BE2C (cell line): ENCODE measurements at regions not wholly inside any gene's neighbourhood (a gene's known extent, or its start where the extent isn't known, plus 50 kb on each side); places are given as distances from the start of the nearest gene placed in this dataset.

ENCODE experiments used
- DNase-seq: peaks from one replicate; pipeline ENCODE4 v3.0.0-alpha.2; 2020
- H3K27me3 ChIP-seq: fragments of 250-450 bp; sonication (Bioruptor Pico); 2 replicates; pipeline ENCODE4 v1.5.1; 2020; ENCODE audit warnings: mild to moderate bottlenecking
- H3K36me3 ChIP-seq: fragments of 250-450 bp; sonication (Bioruptor Pico); 2 replicates; pipeline ENCODE4 v1.5.1; 2020; ENCODE audit warnings: mild to moderate bottlenecking
- H3K4me1 ChIP-seq: fragments of 250-450 bp; sonication (Bioruptor Pico); 2 replicates; pipeline ENCODE4 v1.5.1; 2020
- H3K4me3 ChIP-seq: 2 replicates; pipeline ENCODE4 v1.5.1; 2011; ENCODE audit warnings: low read depth, low read length
- H3K9me3 ChIP-seq: fragments of 250-450 bp; sonication (Bioruptor Pico); 2 replicates; pipeline ENCODE4 v1.5.1; 2020
- CTCF ChIP-seq: IDR thresholded peaks from 2 replicates; pipeline ENCODE4 v1.5.1; 2012; ENCODE audit warnings: mild to moderate bottlenecking, low read depth, low read length

GRCh38 chr4:26044983-26045382, 131.0 kb downstream of the SMIM20 start:
- no peaks in the 10 kb centered on the region for H3K27me3 ChIP-seq
- no peak for DNase-seq
- H3K4me1 ChIP-seq: no peaks in the 10 kb centered on the region
- no peaks in the 10 kb centered on the region for H3K36me3 ChIP-seq
- no peak overlapping the region for H3K4me3 ChIP-seq
- no peak for TF ChIP-seq CTCF
- no peaks in the 10 kb centered on the region for H3K9me3 ChIP-seq

- Histone ChIP-seq H3K9me3 (no peaks in the 10 kb centered on the region), H3K36me3 (no peaks in the 10 kb centered on the region), H3K27me3 (no peaks in the 10 kb centered on the region), H3K4me3 (no peak overlapping the region), H3K4me1 (no peaks in the 10 kb centered on the region)
- no peak for DNase-seq
- TF ChIP-seq CTCF: no peak
Measured at GRCh38 chr4:26047795-26048194, 133.8 kb downstream of the SMIM20 start.

GRCh38 chr4:26048378-26048882, 134.4 kb downstream of the SMIM20 start:
- TF ChIP-seq CTCF: no peak
- no peak for DNase-seq
- H3K27me3 ChIP-seq: no peaks in the 10 kb centered on the region
- H3K4me1 ChIP-seq: no peaks in the 10 kb centered on the region
- H3K4me3 ChIP-seq: no peak overlapping the region
- no peaks in the 10 kb centered on the region for H3K9me3 ChIP-seq
- H3K36me3 ChIP-seq: no peaks in the 10 kb centered on the region

GRCh38 chr4:26048950-26049349, 134.9 kb downstream of the SMIM20 start:
- no peak for DNase-seq
- Histone ChIP-seq H3K4me1 (no peaks in the 10 kb centered on the region), H3K9me3 (no peaks in the 10 kb centered on the region), H3K27me3 (no peaks in the 10 kb centered on the region), H3K36me3 (no peaks in the 10 kb centered on the region), H3K4me3 (no peak overlapping the region)
- TF ChIP-seq CTCF: no peak

GRCh38 chr4:26049447-26049846, 135.4 kb downstream of the SMIM20 start:
- Histone ChIP-seq H3K27me3 (no peaks in the 10 kb centered on the region), H3K9me3 (no peaks in the 10 kb centered on the region), H3K4me1 (no peaks in the 10 kb centered on the region), H3K4me3 (no peak overlapping the region), H3K36me3 (no peaks in the 10 kb centered on the region)
- TF ChIP-seq CTCF: no peak
- no peak for DNase-seq

GRCh38 chr4:26050212-26050643, 136.2 kb downstream of the SMIM20 start:
- no peak overlapping the region for H3K4me3 ChIP-seq
- no peaks in the 10 kb centered on the region for H3K4me1 ChIP-seq
- no peaks in the 10 kb centered on the region for H3K9me3 ChIP-seq
- no peak for TF ChIP-seq CTCF
- H3K36me3 ChIP-seq: no peaks in the 10 kb centered on the region
- H3K27me3 ChIP-seq: no peaks in the 10 kb centered on the region
- no peak for DNase-seq
